ENCODE measurements at regions not wholly inside any gene's neighbourhood (a gene's known extent, or its start where the extent isn't known, plus 50 kb on each side); places are given as distances from the start of the nearest gene placed in this dataset.

- no peak overlapping the region for H3K9ac ChIP-seq (ENCODE audit: low read depth in 1 of 2, low read length in 2 of 2)
- H3K4me3 ChIP-seq (ENCODE audit: low read depth in 1 of 2, low read length in 2 of 2), result no peak overlapping the region
- no peaks in the 10 kb centered on the region for H3K4me1 ChIP-seq (ENCODE audit: control insufficient read depth in 1 of 2, insufficient read depth in 2 of 2, low read length in 2 of 2)
- H3K27me3 ChIP-seq (ENCODE audit: control insufficient read depth in 1 of 2, insufficient read depth in 2 of 2, low read length in 2 of 2), result no peaks in the 10 kb centered on the region
- no peak overlapping the region for H3K27ac ChIP-seq (ENCODE audit: low read depth, low read length)
- no peaks in the 10 kb centered on the region for H3K36me3 ChIP-seq (ENCODE audit: control insufficient read depth in 1 of 2, insufficient read depth in 2 of 2, low read length in 2 of 2)
- no peaks in the 10 kb centered on the region for H3K9me3 ChIP-seq (ENCODE audit: control insufficient read depth in 1 of 2, low read length in 2 of 2)
Observed at GRCh38 chr6:74757813-74758212, 448.0 kb downstream of the COL12A1 start.

- H3K4me3 ChIP-seq (ENCODE audit: low read depth in 1 of 2, low read length in 2 of 2), result no peak overlapping the region
- no peaks in the 10 kb centered on the region for H3K9me3 ChIP-seq (ENCODE audit: control insufficient read depth in 1 of 2, low read length in 2 of 2)
- no peaks in the 10 kb centered on the region for H3K4me1 ChIP-seq (ENCODE audit: control insufficient read depth in 1 of 2, insufficient read depth in 2 of 2, low read length in 2 of 2)
- no peaks in the 10 kb centered on the region for H3K36me3 ChIP-seq (ENCODE audit: control insufficient read depth in 1 of 2, insufficient read depth in 2 of 2, low read length in 2 of 2)
- H3K27ac ChIP-seq (ENCODE audit: low read depth, low read length), result no peak overlapping the region
- H3K27me3 ChIP-seq (ENCODE audit: control insufficient read depth in 1 of 2, insufficient read depth in 2 of 2, low read length in 2 of 2), result no peaks in the 10 kb centered on the region
- no peak overlapping the region for H3K9ac ChIP-seq (ENCODE audit: low read depth in 1 of 2, low read length in 2 of 2)
Observed at GRCh38 chr6:74756923-74757322, 448.9 kb downstream of the COL12A1 start.

DNA sequence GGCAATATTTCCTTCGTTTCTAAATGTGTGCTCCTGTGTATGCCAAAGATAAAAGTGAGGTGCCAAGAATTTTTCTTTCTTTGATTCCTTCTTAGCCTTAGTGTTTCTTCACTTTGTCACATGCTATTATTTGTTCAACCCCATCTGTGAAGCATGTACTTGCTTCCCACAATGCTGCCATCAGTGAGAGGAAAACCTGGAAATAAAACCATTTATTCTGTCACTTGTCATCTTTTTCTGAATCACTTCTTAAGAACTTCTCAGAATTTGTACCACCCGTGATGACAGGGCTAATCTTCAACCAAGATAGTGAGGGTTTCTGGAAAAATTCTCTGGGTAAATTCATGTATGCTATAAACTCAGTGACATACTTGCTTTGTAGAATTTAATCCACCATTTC is 450.1 kb downstream of the COL12A1 start:
- no peaks in the 10 kb centered on the region for H3K9me3 ChIP-seq (ENCODE audit: control insufficient read depth in 1 of 2, low read length in 2 of 2)
- no peak overlapping the region for H3K9ac ChIP-seq (ENCODE audit: low read depth in 1 of 2, low read length in 2 of 2)
- no peaks in the 10 kb centered on the region for H3K27me3 ChIP-seq (ENCODE audit: control insufficient read depth in 1 of 2, insufficient read depth in 2 of 2, low read length in 2 of 2)
- no peak overlapping the region for H3K27ac ChIP-seq (ENCODE audit: low read depth, low read length)
- H3K36me3 ChIP-seq (ENCODE audit: control insufficient read depth in 1 of 2, insufficient read depth in 2 of 2, low read length in 2 of 2), result no peaks in the 10 kb centered on the region
- H3K4me1 ChIP-seq (ENCODE audit: control insufficient read depth in 1 of 2, insufficient read depth in 2 of 2, low read length in 2 of 2), result no peaks in the 10 kb centered on the region
- no peak overlapping the region for H3K4me3 ChIP-seq (ENCODE audit: low read depth in 1 of 2, low read length in 2 of 2)

GRCh38 chr6:74755196-74755595 is 450.7 kb downstream of the COL12A1 start:
- Histone ChIP-seq H3K27me3 (ENCODE audit: control insufficient read depth in 1 of 2, insufficient read depth in 2 of 2, low read length in 2 of 2) (no peaks in the 10 kb centered on the region), H3K36me3 (ENCODE audit: control insufficient read depth in 1 of 2, insufficient read depth in 2 of 2, low read length in 2 of 2) (no peaks in the 10 kb centered on the region), H3K9ac (ENCODE audit: low read depth in 1 of 2, low read length in 2 of 2) (no peak overlapping the region), H3K27ac (ENCODE audit: low read depth, low read length) (no peak overlapping the region), H3K4me3 (ENCODE audit: low read depth in 1 of 2, low read length in 2 of 2) (no peak overlapping the region), H3K4me1 (ENCODE audit: control insufficient read depth in 1 of 2, insufficient read depth in 2 of 2, low read length in 2 of 2) (no peaks in the 10 kb centered on the region), H3K9me3 (ENCODE audit: control insufficient read depth in 1 of 2, low read length in 2 of 2) (no peaks in the 10 kb centered on the region)

DNA sequence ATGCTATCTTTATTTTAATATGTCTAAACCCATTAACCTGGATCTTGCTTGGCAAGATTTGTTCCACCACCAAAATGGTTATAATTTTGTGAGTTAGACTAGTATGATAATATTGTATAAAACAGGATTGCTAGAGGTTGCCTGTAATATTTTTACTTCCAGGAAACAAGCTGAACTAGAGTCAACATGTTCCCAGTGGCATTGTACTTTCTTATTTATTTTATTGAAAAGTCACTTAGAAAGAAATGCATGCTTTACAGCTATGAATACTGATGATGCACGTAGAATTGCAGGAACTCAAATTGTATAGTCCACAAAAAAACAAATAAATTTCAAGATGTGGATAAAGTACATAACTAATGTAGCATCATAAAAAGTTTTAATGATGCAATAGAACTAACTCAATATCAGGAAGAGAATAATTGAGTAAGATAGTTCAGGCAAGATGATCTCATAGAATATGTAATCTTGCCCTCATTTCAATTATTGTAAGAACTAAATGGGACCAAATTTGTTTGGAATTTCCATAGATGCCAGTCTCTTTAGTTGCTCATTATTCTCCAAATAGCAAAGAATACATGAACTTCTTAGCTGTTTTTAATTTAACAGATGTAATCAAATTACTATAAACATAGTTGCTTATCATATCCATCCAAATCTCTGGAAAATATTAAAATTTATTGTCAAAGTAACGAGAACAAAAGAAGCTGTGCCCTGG is 451.8 kb downstream of the COL12A1 start:
- Histone ChIP-seq H3K4me3 (ENCODE audit: low read depth in 1 of 2, low read length in 2 of 2) (no peak overlapping the region), H3K4me1 (ENCODE audit: control insufficient read depth in 1 of 2, insufficient read depth in 2 of 2, low read length in 2 of 2) (no peaks in the 10 kb centered on the region)

GRCh38 chr6:74752303-74752702 is 453.6 kb downstream of the COL12A1 start:
- Histone ChIP-seq H3K4me1 (ENCODE audit: control insufficient read depth in 1 of 2, insufficient read depth in 2 of 2, low read length in 2 of 2) (no peaks in the 10 kb centered on the region), H3K4me3 (ENCODE audit: low read depth in 1 of 2, low read length in 2 of 2) (no peak overlapping the region), H3K9me3 (ENCODE audit: control insufficient read depth in 1 of 2, low read length in 2 of 2) (no peaks in the 10 kb centered on the region), H3K27ac (ENCODE audit: low read depth, low read length) (no peak overlapping the region), H3K36me3 (ENCODE audit: control insufficient read depth in 1 of 2, insufficient read depth in 2 of 2, low read length in 2 of 2) (no peaks in the 10 kb centered on the region), H3K27me3 (ENCODE audit: control insufficient read depth in 1 of 2, insufficient read depth in 2 of 2, low read length in 2 of 2) (no peaks in the 10 kb centered on the region), H3K9ac (ENCODE audit: low read depth in 1 of 2, low read length in 2 of 2) (no peak overlapping the region)

More for the DNA sequence above, 451.8 kb downstream of the COL12A1 start:
- Histone ChIP-seq H3K27ac (ENCODE audit: low read depth, low read length) (no peak overlapping the region), H3K27me3 (ENCODE audit: control insufficient read depth in 1 of 2, insufficient read depth in 2 of 2, low read length in 2 of 2) (no peaks in the 10 kb centered on the region), H3K9ac (ENCODE audit: low read depth in 1 of 2, low read length in 2 of 2) (no peak overlapping the region), H3K9me3 (ENCODE audit: control insufficient read depth in 1 of 2, low read length in 2 of 2) (no peaks in the 10 kb centered on the region), H3K36me3 (ENCODE audit: control insufficient read depth in 1 of 2, insufficient read depth in 2 of 2, low read length in 2 of 2) (no peaks in the 10 kb centered on the region)

GRCh38 chr6:74750826-74751225 is 455.0 kb downstream of the COL12A1 start:
- Histone ChIP-seq H3K36me3 (ENCODE audit: control insufficient read depth in 1 of 2, insufficient read depth in 2 of 2, low read length in 2 of 2) (no peaks in the 10 kb centered on the region), H3K4me1 (ENCODE audit: control insufficient read depth in 1 of 2, insufficient read depth in 2 of 2, low read length in 2 of 2) (no peaks in the 10 kb centered on the region), H3K27ac (ENCODE audit: low read depth, low read length) (no peak overlapping the region), H3K9me3 (ENCODE audit: control insufficient read depth in 1 of 2, low read length in 2 of 2) (no peaks in the 10 kb centered on the region), H3K9ac (ENCODE audit: low read depth in 1 of 2, low read length in 2 of 2) (no peak overlapping the region), H3K27me3 (ENCODE audit: control insufficient read depth in 1 of 2, insufficient read depth in 2 of 2, low read length in 2 of 2) (no peaks in the 10 kb centered on the region), H3K4me3 (ENCODE audit: low read depth in 1 of 2, low read length in 2 of 2) (no peak overlapping the region)

DNA sequence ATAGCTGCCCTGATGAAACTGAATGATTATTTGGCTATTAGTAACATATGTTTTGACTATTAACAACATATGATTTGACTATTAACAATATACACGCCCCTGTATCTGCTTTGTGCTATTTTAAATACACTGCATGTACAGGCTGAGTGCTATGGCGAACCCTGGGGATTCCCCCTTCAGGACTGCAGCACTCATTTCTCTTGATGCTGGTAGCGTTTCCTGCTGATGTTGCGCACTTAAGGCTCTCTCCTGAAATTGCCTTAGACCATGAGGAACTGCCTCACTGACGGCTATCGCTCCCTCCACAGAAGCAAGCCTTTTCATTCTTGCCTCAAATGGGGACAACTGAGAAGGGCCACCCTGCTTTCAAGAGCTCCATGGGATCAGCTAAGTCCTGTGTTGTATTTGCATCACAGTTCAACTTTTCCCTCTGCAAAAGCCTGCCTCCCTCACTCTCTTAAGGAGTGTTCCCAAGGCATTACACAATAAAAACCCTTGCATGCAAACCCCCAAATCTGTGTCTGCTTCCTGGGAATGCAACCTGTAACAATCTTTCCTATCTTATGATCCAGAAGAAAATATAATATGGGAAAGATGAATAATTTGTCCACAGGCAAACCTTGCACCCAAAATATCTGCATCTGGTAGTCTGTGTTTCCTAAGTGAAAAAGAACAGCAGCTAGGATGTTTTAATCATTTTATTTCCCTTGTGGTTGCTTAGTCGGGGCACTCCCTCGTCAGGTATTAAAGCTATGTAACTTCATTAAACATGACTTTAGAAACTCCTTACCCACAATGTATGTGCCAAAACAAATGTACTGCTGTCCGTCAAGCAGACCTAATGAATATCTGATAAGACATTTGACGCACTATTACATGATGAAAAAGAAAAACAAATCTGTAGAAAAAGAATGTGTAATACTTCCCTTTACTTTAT is 456.4 kb downstream of the COL12A1 start:
- Histone ChIP-seq H3K4me3 (ENCODE audit: low read depth in 1 of 2, low read length in 2 of 2) (no peak overlapping the region), H3K9me3 (ENCODE audit: control insufficient read depth in 1 of 2, low read length in 2 of 2) (no peaks in the 10 kb centered on the region), H3K36me3 (ENCODE audit: control insufficient read depth in 1 of 2, insufficient read depth in 2 of 2, low read length in 2 of 2) (no peaks in the 10 kb centered on the region), H3K27me3 (ENCODE audit: control insufficient read depth in 1 of 2, insufficient read depth in 2 of 2, low read length in 2 of 2) (no peaks in the 10 kb centered on the region), H3K27ac (ENCODE audit: low read depth, low read length) (no peak overlapping the region), H3K9ac (ENCODE audit: low read depth in 1 of 2, low read length in 2 of 2) (no peak overlapping the region), H3K4me1 (ENCODE audit: control insufficient read depth in 1 of 2, insufficient read depth in 2 of 2, low read length in 2 of 2) (no peaks in the 10 kb centered on the region)

DNA sequence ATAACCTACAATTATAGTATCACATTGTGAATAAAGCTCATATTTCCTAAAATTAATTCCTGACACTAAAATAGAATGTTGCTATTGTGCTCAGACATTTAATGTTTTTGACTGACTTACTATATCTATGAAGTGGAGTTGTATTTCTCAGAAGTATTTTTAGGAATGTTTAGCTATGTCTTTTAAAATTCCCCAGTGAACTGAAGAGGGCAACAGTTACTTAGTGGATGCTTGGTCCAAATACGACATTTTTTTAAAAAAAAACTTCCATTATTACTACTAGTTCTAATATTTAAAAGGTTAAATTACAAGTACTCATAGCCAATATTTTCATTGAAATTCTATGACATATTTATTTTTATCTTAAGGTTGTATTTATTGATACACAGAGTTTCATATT is 460.2 kb downstream of the COL12A1 start:
- no peak overlapping the region for H3K27ac ChIP-seq (ENCODE audit: low read depth, low read length)
- no peaks in the 10 kb centered on the region for H3K9me3 ChIP-seq (ENCODE audit: control insufficient read depth in 1 of 2, low read length in 2 of 2)
- no peaks in the 10 kb centered on the region for H3K27me3 ChIP-seq (ENCODE audit: control insufficient read depth in 1 of 2, insufficient read depth in 2 of 2, low read length in 2 of 2)
- no peak overlapping the region for H3K9ac ChIP-seq (ENCODE audit: low read depth in 1 of 2, low read length in 2 of 2)
- H3K4me3 ChIP-seq (ENCODE audit: low read depth in 1 of 2, low read length in 2 of 2), result no peak overlapping the region
- H3K36me3 ChIP-seq (ENCODE audit: control insufficient read depth in 1 of 2, insufficient read depth in 2 of 2, low read length in 2 of 2), result no peaks in the 10 kb centered on the region
- no peaks in the 10 kb centered on the region for H3K4me1 ChIP-seq (ENCODE audit: control insufficient read depth in 1 of 2, insufficient read depth in 2 of 2, low read length in 2 of 2)

DNA sequence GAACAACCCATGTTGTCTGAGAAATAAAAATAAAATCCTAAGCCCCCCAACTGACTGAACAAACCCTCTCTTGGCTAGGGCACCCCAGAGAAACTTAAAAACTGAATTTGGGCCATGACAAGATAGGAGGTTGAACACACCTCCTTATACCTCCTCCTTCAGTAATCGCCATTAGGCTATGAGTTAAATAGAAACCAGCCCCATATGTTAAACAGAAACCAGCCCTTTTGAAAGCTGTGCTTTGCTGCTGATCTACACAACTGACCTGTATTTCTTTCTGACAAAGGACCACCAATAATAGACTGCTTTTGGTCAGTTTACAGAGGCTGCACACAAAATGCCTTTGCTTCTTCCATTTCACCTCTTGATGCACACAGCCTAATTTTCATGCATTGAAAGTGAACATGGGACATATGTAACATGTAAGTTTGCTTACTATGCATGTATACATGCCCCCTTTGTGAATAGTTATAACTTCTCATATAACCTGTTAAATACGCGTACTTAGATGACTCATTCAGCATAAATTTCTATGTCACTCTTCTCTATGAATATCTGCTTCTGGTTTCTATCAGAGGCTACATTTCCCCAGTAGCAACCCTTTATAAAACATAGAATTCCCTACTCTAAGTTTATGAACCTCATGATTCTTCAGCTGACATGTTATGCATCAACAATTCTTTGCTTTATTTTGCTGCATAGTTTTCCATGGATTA is 462.9 kb downstream of the COL12A1 start:
- no peaks in the 10 kb centered on the region for H3K4me1 ChIP-seq (ENCODE audit: control insufficient read depth in 1 of 2, insufficient read depth in 2 of 2, low read length in 2 of 2)
- no peaks in the 10 kb centered on the region for H3K36me3 ChIP-seq (ENCODE audit: control insufficient read depth in 1 of 2, insufficient read depth in 2 of 2, low read length in 2 of 2)
- no peaks in the 10 kb centered on the region for H3K27me3 ChIP-seq (ENCODE audit: control insufficient read depth in 1 of 2, insufficient read depth in 2 of 2, low read length in 2 of 2)
- no peaks in the 10 kb centered on the region for H3K9me3 ChIP-seq (ENCODE audit: control insufficient read depth in 1 of 2, low read length in 2 of 2)
- H3K9ac ChIP-seq (ENCODE audit: low read depth in 1 of 2, low read length in 2 of 2), result no peak overlapping the region
- no peak overlapping the region for H3K4me3 ChIP-seq (ENCODE audit: low read depth in 1 of 2, low read length in 2 of 2)
- no peak overlapping the region for H3K27ac ChIP-seq (ENCODE audit: low read depth, low read length)
